GM19455 (cell line): ENCODE measurements at regions not wholly inside any gene's neighbourhood (a gene's known extent, or its start where the extent isn't known, plus 50 kb on each side); places are given as distances from the start of the nearest gene placed in this dataset.
A peak's percentile ranks its signal among the peaks of the same experiment; 100 is the strongest.

Source experiments
- ATAC-seq: cut with Tn5 transposase; IDR thresholded peaks from one replicate; pipeline ENCODE4 v1.9.1; 2021; ENCODE audit not compliant: unreplicated experiment

- no peak for ATAC-seq
These were observed 447.7 kb downstream of the ZSWIM6 start for GRCh38 chr5:61779743-61780142.

GRCh38 chr5:61783481-61783880, 451.4 kb downstream of the ZSWIM6 start:
- no peak for ATAC-seq

- ATAC-seq, result no peak
These were observed 452.3 kb downstream of the ZSWIM6 start for GRCh38 chr5:61784341-61784740.

- no peak for ATAC-seq
These were observed 456.5 kb downstream of the ZSWIM6 start for GRCh38 chr5:61788548-61788947.

- no peak for ATAC-seq
These were observed 457.9 kb downstream of the ZSWIM6 start for GRCh38 chr5:61790007-61790406.

- ATAC-seq, result peak; percentile 88
These were observed 458.6 kb downstream of the ZSWIM6 start for GRCh38 chr5:61790678-61791077.

- ATAC-seq, result no peak
These were observed 464.7 kb downstream of the ZSWIM6 start for GRCh38 chr5:61796773-61797172.

GRCh38 chr5:61800450-61800849, 468.4 kb downstream of the ZSWIM6 start:
- no peak for ATAC-seq

GRCh38 chr5:61801174-61801573, 469.1 kb downstream of the ZSWIM6 start:
- ATAC-seq, result no peak

GRCh38 chr5:61802456-61802855, 470.4 kb downstream of the ZSWIM6 start:
- ATAC-seq, result no peak

GRCh38 chr5:61805101-61805500, 473.0 kb downstream of the ZSWIM6 start:
- ATAC-seq, result no peak

- no peak for ATAC-seq
These were observed 474.5 kb downstream of the ZSWIM6 start for GRCh38 chr5:61806491-61807020.

- ATAC-seq, result no peak
These were observed 476.0 kb downstream of the ZSWIM6 start for GRCh38 chr5:61808091-61808490.

GRCh38 chr5:61808909-61809308, 476.9 kb downstream of the ZSWIM6 start:
- ATAC-seq, result no peak

- no peak for ATAC-seq
These were observed 477.6 kb downstream of the ZSWIM6 start for GRCh38 chr5:61809651-61810050.

GRCh38 chr5:61811052-61811451, 479.0 kb downstream of the ZSWIM6 start:
- no peak for ATAC-seq

- ATAC-seq, result no peak
These were observed 481.3 kb downstream of the ZSWIM6 start for GRCh38 chr5:61813361-61813760.

GRCh38 chr5:61815339-61815738, 483.3 kb downstream of the ZSWIM6 start:
- no peak for ATAC-seq

GRCh38 chr5:61816146-61816545, 484.1 kb downstream of the ZSWIM6 start:
- ATAC-seq, result no peak

- no peak for ATAC-seq
These were observed 484.8 kb downstream of the ZSWIM6 start for GRCh38 chr5:61816585-61817450.

- ATAC-seq, result no peak
These were observed 485.6 kb downstream of the ZSWIM6 start for GRCh38 chr5:61817472-61818326.

- ATAC-seq, result no peak
These were observed 485.2 kb upstream of the KIF2A start for GRCh38 chr5:61820836-61821235.
